GM12873 (cell line): ENCODE measurements at regions not wholly inside any gene's neighbourhood (a gene's known extent, or its start where the extent isn't known, plus 50 kb on each side); places are given as distances from the start of the nearest gene placed in this dataset.

Source experiments
- TF ChIP-seq, protein P1 (sequence below): IDR thresholded peaks from 2 replicates; pipeline ENCODE4 v1.5.1; 2012; ENCODE audit warnings: low read depth, mild to moderate bottlenecking, moderate library complexity, low read length, control low read depth; ENCODE audit not compliant: insufficient read depth; ENCODE audit errors: missing control alignments

- TF ChIP-seq, protein P1, sequence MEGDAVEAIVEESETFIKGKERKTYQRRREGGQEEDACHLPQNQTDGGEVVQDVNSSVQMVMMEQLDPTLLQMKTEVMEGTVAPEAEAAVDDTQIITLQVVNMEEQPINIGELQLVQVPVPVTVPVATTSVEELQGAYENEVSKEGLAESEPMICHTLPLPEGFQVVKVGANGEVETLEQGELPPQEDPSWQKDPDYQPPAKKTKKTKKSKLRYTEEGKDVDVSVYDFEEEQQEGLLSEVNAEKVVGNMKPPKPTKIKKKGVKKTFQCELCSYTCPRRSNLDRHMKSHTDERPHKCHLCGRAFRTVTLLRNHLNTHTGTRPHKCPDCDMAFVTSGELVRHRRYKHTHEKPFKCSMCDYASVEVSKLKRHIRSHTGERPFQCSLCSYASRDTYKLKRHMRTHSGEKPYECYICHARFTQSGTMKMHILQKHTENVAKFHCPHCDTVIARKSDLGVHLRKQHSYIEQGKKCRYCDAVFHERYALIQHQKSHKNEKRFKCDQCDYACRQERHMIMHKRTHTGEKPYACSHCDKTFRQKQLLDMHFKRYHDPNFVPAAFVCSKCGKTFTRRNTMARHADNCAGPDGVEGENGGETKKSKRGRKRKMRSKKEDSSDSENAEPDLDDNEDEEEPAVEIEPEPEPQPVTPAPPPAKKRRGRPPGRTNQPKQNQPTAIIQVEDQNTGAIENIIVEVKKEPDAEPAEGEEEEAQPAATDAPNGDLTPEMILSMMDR = no peak
Measured at GRCh38 chr14:105962532-105962931, 436.1 kb downstream of the TMEM121 start.

DNA sequence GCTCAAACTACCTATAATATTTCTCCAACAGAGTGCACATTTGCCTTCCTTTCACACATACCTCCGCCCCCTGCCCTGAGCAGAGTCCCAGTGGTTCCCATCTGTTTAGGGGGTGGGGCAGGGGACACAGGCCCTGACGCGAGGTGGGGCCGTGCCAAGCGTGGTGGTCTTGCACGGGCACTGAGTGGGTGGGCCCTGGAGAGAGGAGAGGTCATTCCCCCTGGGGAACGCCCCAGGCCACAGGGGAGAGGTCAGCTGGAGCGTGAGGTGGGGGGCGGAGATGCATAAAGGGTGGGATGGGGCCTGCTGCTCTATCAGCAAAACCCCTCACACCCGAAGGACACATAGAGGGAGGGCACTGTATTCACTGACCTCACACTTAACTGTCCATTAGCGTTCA lies 441.9 kb downstream of the TMEM121 start:
- TF ChIP-seq, protein P1 = no peak

DNA sequence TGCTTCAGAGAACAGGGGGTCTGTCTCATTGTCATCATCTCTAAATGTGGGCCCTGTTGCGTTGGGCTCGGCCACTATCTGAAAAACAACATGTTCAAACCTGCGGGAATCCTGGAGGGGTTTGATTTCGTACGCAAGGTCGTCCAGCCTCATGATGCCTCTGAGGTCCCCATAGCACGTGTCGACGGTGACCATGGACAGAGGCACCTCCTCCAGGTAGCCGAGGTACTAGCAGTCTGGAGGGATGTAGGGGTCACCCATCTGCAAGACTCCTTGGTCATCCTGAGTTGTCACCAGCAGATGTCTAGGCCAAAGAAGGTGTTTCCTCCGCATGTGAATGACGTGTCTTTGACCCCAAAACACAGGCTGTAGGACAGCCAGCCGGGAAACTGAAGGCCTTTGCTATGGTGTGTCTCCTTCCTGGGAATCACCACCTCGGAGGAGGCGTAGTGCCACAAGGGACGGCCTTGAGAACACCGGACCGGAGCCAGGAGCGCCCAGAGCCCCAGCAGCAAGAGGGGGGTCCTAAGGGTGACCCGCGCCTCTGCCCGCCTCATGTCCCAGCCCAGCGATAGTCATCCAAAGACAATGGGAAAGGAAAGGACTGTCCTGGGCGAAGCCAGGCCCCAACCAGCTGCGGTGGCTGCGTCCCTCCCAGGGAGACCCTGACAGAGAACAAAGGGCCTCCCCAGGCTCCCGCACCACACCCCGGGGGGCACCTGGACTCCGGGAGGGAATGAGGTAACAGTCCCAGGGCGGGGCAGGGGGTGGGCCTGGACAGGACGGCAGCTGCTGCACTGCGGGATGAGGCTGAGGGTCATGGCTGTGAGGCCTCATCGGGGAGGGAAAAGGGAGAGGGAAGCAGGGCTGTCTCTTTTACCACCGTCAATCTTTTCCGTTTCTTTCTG lies 445.5 kb downstream of the TMEM121 start:
- TF ChIP-seq, protein P1 = no peak

DNA sequence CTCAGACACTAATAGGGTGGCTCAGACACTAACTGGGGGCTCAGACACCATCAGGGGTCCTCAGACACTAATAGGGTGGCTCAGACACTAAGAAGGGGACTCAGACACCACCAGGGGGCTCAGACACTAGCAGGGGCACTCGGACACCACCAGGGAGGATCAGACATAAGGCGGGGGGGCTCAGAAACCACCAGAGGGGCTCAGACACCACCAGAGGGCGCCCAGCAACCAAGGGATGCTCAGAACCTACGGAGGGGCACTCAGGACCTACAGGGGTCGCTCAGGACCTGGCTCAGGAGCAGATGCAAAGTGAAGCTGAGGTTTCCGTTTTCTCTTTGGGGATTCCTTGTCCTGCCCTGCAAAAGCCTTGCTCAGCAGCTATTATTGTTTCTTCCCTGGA lies 448.5 kb downstream of the TMEM121 start:
- TF ChIP-seq, protein P1 = peak; percentile 55

DNA sequence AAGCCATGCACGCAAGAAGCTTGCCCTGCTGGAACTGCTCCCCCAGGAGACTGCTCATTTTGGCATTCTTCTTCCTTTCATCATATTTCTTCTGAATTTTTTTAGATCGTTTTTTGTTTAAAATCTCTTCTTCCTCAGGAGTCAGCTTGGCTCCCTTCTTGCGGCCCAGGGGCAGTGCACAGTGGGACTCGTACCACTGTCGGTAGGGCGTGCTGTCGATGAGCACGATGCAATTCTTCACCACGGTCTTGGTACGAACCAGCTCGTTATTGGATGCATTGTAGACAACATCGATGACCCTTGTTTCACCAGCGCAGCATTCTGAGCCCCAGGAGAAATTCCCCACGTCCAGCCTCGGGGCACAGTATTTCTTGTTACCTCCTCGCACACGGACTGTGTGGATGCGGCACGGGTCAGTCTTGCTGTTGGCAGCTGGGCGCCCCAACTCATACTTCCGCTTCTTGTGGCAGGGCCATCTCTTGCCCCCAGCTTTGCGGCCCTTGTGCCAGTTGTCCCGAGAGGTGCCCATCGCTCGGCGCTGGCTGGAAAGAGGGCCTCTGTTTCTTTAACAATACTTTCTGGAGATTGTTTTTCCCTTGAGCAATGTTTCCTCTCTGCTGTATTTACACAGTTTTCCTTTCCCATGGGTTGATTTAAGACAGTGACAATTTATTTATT lies 452.4 kb downstream of the TMEM121 start:
- TF ChIP-seq, protein P1 = no peak

DNA sequence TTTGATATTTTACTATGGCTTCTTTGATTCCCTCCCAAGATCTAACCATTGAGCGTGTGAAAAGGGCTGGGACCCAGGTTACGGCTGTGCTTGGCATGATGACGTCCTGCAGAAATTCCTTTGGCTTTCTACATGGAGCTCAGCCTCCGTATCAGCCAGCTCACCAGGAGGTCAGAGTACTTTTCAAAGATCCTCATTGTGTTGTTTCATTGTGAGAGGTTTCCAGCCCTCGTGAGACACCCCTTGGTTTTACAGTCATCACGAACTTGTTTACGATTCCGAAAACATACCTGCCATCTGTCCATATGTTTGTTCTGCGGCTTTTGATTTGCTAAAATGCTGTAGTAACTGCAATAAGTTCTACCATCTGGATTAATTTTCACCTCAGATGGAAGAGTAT lies 453.1 kb downstream of the TMEM121 start:
- TF ChIP-seq, protein P1 = no peak

GRCh38 chr14:105980224-105980623 lies 453.8 kb downstream of the TMEM121 start:
- TF ChIP-seq, protein P1 = no peak
